ENCODE measurements at regions not wholly inside any gene's neighbourhood (a gene's known extent, or its start where the extent isn't known, plus 50 kb on each side); places are given as distances from the start of the nearest gene placed in this dataset.
"Not testable (repeated sequence)": the region's sequence is repeated elsewhere in the genome, so short reads cannot be mapped to it uniquely, and the experiment has no call there.

GRCh38 chr3:3447641-3448040 lies 268.1 kb upstream of the CRBN start:
- no peak for DNase-seq (ENCODE audit: low spot score)

- DNase-seq (ENCODE audit: low spot score) = no peak
These were observed 266.8 kb upstream of the CRBN start for GRCh38 chr3:3446251-3446650.

- DNase-seq (ENCODE audit: low spot score) = no peak
These were observed 264.0 kb upstream of the CRBN start for GRCh38 chr3:3443482-3443881.

DNA sequence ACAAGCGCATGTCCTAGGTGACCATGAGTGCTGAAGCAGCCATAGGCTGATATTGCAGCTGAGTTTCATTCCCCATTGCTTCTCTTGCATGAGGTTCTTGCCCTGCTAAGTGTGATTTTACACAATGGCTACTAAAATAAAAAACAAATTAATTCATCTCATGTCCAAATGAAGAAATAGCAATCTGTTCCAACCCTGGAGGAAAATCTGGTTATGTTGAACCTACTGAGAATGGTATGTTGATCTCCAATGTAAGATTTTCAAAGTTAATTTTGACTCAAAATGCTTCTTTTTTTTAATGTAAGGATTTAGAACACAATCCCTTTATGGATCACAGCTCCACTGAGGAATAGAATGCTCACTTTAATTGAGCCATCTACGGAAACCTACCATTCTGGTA lies 254.2 kb upstream of the CRBN start:
- DNase-seq (ENCODE audit: low spot score) = no peak

- DNase-seq (ENCODE audit: low spot score) = no peak
These were observed 250.3 kb upstream of the CRBN start for GRCh38 chr3:3429841-3430240.

- DNase-seq (ENCODE audit: low spot score) = not testable (repeated sequence)
These were observed 228.2 kb upstream of the CRBN start for GRCh38 chr3:3407707-3408106.

DNA sequence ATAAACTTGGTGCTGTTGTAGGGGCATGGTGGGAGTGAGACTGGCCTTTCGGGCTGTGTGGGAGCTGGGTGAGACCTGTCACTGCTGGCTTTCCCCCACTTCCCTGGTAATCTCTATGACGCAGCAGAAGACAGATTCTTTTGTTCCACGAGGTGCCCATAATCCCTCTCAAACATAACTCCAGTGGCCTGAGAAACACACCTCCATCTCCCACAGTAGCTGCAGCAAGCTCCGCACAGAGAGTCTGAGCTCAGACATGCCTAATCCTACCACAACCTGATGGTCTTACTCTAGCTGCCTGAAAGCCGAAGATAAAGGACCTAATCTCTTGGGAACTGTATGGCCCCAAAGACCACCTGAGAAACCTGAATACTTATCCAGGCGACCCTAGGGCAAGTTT lies 225.6 kb upstream of the CRBN start:
- no peak for DNase-seq (ENCODE audit: low spot score)

GRCh38 chr3:3403700-3404099 lies 224.2 kb upstream of the CRBN start:
- no peak for DNase-seq (ENCODE audit: low spot score)

- no peak for DNase-seq (ENCODE audit: low spot score)
These were observed 213.5 kb upstream of the CRBN start for GRCh38 chr3:3392946-3393345.

DNA sequence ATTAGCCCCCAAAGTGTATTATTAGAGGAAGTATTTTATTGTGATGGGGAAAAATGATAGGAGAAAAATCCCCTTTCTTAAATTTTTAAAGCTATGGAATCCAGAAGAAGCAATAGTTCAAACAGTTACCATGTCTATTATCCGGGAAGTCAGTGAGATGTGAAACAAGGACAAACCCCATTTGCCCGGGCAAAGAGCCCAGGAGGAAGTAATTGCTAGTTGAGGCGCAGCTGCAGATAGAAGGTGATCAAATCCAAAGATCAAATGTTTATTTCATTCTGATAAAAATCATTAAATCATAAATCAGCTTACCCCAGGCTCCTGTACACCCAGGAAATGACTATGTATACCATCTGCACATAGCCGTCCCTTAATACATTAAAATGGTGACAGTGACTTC lies 204.0 kb upstream of the CRBN start:
- DNase-seq (ENCODE audit: low spot score) = no peak

DNA sequence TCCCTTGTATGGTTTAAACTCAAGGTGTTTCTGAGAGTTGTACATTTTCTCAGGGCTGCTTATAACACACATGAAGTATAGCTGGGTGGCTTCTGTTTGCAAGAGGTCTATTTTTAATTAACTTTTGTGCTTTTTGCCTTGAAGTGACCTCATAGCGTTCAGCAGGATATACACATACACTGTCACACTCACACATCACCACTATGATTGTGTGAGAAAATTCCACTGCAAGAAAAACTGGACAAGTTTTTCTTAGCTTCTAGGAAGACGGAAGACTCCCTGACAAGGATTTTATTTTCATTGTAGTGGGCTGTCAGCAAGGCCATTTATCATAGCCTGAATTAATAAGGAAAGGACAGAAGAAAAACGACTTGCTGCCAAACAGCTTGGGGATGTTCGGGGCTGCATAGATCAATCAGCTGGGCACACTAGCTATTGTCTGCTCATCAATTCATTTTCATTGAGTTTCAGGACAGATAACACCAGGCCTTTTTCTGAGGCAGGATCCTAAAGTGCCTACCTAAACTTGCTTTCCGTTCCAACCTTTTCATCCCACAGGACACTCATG lies 192.8 kb upstream of the CRBN start:
- DNase-seq (ENCODE audit: low spot score) = no peak

- DNase-seq (ENCODE audit: low spot score) = no peak
These were observed 188.8 kb upstream of the CRBN start for GRCh38 chr3:3368306-3368705.

DNA sequence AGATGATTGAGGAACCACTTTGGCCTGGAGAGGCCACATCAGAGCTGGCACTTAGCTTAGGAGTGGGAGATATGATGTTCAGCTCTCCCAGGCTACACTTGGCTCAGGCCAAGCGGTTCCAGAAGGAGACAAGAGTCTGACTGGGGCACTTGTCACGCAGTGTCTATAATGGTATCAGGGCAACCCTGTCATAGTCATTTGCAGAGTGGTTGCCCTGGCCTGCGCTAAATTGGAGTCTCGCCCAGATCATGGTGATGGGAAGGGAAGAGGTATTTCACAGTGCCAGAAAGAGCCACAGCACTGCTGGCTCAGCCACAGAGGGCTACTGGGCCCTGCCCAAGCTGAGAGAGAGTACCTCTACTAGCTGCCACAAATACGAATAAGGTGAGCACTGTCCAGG lies 186.9 kb upstream of the CRBN start:
- DNase-seq (ENCODE audit: low spot score) = no peak

GRCh38 chr3:3365716-3366115 lies 186.2 kb upstream of the CRBN start:
- DNase-seq (ENCODE audit: low spot score) = no peak

GRCh38 chr3:3356846-3357245 lies 177.4 kb upstream of the CRBN start:
- no peak for DNase-seq (ENCODE audit: low spot score)

DNA sequence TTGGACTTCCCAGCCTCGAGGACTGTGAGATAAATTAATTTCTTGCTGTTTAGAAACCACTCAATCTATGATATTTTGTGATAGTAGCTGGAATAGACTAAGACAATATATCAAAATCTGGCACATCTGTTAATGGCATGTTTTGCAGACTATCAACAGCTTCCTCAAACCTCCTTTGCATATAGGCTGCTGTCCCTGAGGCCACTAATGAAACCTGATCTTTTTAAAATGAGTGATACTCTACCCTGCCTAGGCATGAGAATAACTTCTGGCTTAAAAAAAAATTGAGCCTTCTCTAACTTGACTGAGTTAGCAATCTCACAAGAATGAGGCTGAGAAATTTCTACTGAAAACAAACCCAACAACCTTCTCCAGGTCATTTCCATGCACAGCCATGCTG lies 176.0 kb upstream of the CRBN start:
- DNase-seq (ENCODE audit: low spot score) = no peak

- no peak for DNase-seq (ENCODE audit: low spot score)
These were observed 173.7 kb upstream of the CRBN start for GRCh38 chr3:3353153-3353552.

GRCh38 chr3:3351226-3351625 lies 171.7 kb upstream of the CRBN start:
- no peak for DNase-seq (ENCODE audit: low spot score)

GRCh38 chr3:3347056-3347455 lies 167.6 kb upstream of the CRBN start:
- DNase-seq (ENCODE audit: low spot score) = not testable (repeated sequence)

GRCh38 chr3:3346556-3346955 lies 167.1 kb upstream of the CRBN start:
- no peak for DNase-seq (ENCODE audit: low spot score)

GRCh38 chr3:3342141-3342540 lies 162.7 kb upstream of the CRBN start:
- no peak for DNase-seq (ENCODE audit: low spot score)

DNA sequence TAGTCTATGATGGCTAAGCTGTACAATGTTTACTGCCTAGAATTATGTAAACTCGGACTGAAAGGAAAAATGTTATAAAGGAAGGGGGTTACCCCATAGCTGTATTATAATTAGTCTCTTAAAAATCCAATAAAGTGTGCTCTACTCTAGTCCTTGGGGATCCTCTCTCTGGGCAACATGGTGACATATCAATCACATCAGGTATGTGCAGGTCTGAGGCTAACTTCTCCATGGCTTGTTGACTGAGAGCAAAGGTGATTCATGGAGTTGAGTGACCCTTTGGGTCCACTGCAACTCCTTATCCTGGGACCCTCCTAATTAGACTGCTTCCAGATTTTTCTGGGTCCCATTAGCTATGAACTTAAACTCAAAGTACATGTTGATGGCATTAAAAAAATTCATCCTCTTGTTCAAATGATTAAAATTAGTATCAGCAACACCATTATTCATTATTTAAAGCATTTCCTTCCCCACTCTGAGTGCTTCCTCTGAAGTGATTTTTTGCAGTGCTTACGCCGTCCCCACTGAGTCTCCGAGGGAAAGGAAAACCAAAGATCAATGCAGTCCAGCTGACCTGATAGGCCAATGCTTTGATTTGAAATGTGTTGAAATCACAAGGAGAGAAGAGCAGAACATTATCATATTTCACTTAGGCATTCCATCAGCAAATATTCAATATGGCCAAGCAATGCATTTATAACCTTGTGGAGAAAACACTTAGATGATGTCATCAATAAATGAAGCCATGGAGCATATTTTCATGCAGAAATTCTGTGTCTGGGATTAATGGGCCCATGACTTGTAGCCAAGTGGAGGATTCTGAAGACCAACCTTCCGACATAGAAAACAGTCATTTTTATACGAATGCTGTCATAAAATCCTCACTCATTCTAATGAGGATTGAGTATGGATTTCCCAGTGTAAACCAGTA lies 161.7 kb upstream of the CRBN start:
- DNase-seq (ENCODE audit: low spot score) = no peak

- DNase-seq (ENCODE audit: low spot score) = no peak
These were observed 161.0 kb upstream of the CRBN start for GRCh38 chr3:3340526-3340925.

- DNase-seq (ENCODE audit: low spot score) = no peak
These were observed 156.4 kb upstream of the CRBN start for GRCh38 chr3:3335903-3336302.

Data from LoVo (cell line).